Adrenal gland (tissue), 5 donors: ENCODE measurements at regions not wholly inside any gene's neighbourhood (a gene's known extent, or its start where the extent isn't known, plus 50 kb on each side); places are given as distances from the start of the nearest gene placed in this dataset.

Experiments
- POLR2A ChIP-seq, 2 donors: fragments of 450-650 bp; IDR thresholded peaks; one replicate each; pipeline ENCODE4 v1.6.1; 2017; ENCODE audit warnings: antibody characterized with exemption in 2 of 2, mild to moderate bottlenecking in 2 of 2, moderate library complexity in 1 of 2
- TF ChIP-seq, protein P1 (sequence below), 6 experiments: fragments of 450-650 bp in 4 of 6; fragments of 200-600 bp in 2 of 6; sonication (generic) in 1 of 6; IDR thresholded peaks; 1 replicate in 5 of 6; 2 replicates in 1 of 6; pipeline versions ENCODE4 v1.5.1 to v1.8.0; 2016 to 2021; ENCODE audit warnings: antibody characterized with exemption in 6 of 6, mild to moderate bottlenecking in 2 of 6, moderate library complexity in 1 of 6
- donor health status: DM: no; HTN: no; CAD: no.

DNA sequence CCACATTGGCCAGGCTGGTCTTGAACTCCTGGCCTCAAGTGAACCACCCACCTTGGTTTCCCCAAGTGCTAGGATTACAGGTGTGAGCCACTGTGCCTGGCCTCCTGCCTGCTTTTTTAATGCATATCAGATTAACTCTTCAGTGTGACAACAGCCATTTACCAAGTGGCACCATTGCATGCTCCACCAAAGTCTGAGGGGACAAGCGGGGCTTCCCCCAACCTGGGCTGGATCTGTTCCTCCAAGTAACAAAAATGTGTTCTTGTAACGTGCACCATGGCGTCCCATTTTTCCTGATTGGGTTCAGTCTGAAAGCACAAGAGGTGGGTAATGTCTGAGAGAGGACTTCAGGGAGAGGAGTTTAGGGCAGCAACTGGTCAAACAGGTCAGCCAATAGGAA lies 77.8 kb downstream of the TEX29 start:
- TF ChIP-seq, protein P1, sequence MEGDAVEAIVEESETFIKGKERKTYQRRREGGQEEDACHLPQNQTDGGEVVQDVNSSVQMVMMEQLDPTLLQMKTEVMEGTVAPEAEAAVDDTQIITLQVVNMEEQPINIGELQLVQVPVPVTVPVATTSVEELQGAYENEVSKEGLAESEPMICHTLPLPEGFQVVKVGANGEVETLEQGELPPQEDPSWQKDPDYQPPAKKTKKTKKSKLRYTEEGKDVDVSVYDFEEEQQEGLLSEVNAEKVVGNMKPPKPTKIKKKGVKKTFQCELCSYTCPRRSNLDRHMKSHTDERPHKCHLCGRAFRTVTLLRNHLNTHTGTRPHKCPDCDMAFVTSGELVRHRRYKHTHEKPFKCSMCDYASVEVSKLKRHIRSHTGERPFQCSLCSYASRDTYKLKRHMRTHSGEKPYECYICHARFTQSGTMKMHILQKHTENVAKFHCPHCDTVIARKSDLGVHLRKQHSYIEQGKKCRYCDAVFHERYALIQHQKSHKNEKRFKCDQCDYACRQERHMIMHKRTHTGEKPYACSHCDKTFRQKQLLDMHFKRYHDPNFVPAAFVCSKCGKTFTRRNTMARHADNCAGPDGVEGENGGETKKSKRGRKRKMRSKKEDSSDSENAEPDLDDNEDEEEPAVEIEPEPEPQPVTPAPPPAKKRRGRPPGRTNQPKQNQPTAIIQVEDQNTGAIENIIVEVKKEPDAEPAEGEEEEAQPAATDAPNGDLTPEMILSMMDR (IDR thresholded peaks at IDR 0.05) = no peak
- TF ChIP-seq POLR2A (IDR thresholded peaks at IDR 0.05) = no peak
